ENCODE measurements at regions not wholly inside any gene's neighbourhood (a gene's known extent, or its start where the extent isn't known, plus 50 kb on each side); places are given as distances from the start of the nearest gene placed in this dataset.
"Not testable (repeated sequence)": the region's sequence is repeated elsewhere in the genome, so short reads cannot be mapped to it uniquely, and the experiment has no call there.

DNA sequence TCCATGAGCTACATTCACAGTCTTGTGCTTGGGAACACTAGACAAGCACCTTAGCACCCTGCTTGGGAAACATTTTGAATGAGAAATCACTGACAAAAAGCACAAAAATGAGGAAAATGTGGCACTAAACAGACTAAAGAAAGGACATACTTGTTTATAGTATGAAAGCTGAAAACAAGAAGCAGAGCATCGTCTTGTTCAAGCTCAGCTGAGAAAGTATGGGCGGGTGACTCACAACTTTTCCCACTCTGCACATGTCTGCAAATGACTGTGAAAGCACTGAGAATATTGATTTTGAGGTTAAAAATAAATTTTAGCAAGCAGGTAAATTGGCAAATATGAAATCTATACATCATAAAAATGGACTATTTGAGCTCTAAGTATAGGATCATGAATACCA, 725.3 kb downstream of the COL12A1 start:
- Mint-ChIP-seq H3K36me3 (no peaks in the 10 kb centered on the region), H3K4me1 (ENCODE audit: unreplicated experiment) (no peaks in the 10 kb centered on the region), H3K4me3 (no peak overlapping the region), H3K27ac (no peak overlapping the region), H3K27me3 (no peaks in the 10 kb centered on the region), H3K9me3 (no peaks in the 10 kb centered on the region)
- TF ChIP-seq, protein P1, sequence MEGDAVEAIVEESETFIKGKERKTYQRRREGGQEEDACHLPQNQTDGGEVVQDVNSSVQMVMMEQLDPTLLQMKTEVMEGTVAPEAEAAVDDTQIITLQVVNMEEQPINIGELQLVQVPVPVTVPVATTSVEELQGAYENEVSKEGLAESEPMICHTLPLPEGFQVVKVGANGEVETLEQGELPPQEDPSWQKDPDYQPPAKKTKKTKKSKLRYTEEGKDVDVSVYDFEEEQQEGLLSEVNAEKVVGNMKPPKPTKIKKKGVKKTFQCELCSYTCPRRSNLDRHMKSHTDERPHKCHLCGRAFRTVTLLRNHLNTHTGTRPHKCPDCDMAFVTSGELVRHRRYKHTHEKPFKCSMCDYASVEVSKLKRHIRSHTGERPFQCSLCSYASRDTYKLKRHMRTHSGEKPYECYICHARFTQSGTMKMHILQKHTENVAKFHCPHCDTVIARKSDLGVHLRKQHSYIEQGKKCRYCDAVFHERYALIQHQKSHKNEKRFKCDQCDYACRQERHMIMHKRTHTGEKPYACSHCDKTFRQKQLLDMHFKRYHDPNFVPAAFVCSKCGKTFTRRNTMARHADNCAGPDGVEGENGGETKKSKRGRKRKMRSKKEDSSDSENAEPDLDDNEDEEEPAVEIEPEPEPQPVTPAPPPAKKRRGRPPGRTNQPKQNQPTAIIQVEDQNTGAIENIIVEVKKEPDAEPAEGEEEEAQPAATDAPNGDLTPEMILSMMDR (conservative IDR thresholded peaks at IDR 0.05), result no peak
- no peak for DNase-seq (ENCODE audit: extremely low spot score, unreplicated experiment)

DNA sequence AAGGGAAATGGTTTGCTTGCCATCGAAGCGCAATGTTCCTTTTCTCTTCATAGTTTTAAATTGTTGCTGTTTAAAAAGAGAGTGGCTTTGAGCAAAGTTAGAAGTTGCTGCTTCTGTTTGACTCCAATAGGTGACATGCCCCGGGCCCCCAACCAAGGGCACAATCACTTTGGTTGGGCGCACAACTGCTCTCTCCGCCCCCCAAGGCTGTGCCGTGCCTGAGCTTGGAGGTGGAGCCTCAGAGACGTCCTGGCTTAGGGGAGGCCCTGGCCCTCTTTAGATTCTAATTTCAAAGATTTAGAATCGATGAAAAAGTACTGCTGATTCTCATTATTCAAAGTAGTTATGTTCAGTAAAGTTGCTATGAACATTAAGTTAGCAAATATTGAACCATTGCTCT, 725.9 kb downstream of the COL12A1 start:
- DNase-seq (ENCODE audit: extremely low spot score, unreplicated experiment), result no peak
- Mint-ChIP-seq H3K4me3 (no peak overlapping the region), H3K9me3 (no peaks in the 10 kb centered on the region), H3K27ac (no peak overlapping the region), H3K27me3 (no peaks in the 10 kb centered on the region), H3K36me3 (no peaks in the 10 kb centered on the region), H3K4me1 (ENCODE audit: unreplicated experiment) (no peaks in the 10 kb centered on the region)
- TF ChIP-seq, protein P1 (conservative IDR thresholded peaks at IDR 0.05), result no peak

DNA sequence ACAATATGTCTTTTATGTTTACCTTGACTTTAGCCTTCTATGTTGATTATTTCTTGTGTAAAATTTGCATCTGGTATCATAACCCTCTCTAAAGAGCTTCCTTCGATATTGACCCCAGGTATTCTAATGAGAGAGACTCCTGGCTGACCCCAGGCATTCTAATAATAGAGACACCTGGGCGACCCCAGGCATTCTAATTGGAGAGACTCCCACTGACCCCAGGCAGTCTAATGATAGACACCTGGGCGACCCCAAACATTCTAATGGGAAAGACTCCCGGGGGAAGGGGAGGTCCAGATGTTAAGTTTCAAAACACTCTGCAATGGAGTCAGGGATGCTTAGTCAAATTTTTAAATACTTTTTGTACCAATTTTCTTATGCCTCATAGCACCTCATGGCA, 726.4 kb downstream of the COL12A1 start:
- H3K36me3 Mint-ChIP-seq, result no peaks in the 10 kb centered on the region
- no peak overlapping the region for H3K27ac Mint-ChIP-seq
- H3K9me3 Mint-ChIP-seq, result no peaks in the 10 kb centered on the region
- H3K27me3 Mint-ChIP-seq, result no peaks in the 10 kb centered on the region
- TF ChIP-seq, protein P1 (conservative IDR thresholded peaks at IDR 0.05), result no peak
- H3K4me3 Mint-ChIP-seq, result no peak overlapping the region
- no peak for DNase-seq (ENCODE audit: extremely low spot score, unreplicated experiment)
- no peaks in the 10 kb centered on the region for H3K4me1 Mint-ChIP-seq (ENCODE audit: unreplicated experiment)

DNA sequence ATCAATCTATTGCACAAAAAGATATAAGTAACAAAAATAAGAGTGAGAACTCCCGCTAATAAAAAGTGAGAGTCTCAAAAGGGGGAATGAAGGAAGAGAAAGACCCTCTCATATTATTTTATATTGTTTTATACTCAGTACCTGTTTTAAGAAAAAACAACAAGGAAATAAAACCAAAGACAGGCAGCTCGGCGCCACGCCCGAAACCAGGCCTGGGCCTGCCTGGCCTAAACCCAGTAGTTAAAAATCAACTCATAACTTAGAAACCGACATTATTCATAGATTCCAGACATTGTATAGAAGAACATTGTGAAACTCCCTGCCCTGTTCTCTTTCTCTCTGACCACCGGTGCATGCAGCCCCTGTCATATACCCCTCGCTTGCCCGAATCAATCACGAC, 731.8 kb downstream of the COL12A1 start:
- H3K36me3 Mint-ChIP-seq; H3K9me3 Mint-ChIP-seq; H3K4me3 Mint-ChIP-seq; H3K4me1 Mint-ChIP-seq (ENCODE audit: unreplicated experiment); DNase-seq (ENCODE audit: extremely low spot score, unreplicated experiment); H3K27me3 Mint-ChIP-seq; H3K27ac Mint-ChIP-seq: not testable (repeated sequence)

DNA sequence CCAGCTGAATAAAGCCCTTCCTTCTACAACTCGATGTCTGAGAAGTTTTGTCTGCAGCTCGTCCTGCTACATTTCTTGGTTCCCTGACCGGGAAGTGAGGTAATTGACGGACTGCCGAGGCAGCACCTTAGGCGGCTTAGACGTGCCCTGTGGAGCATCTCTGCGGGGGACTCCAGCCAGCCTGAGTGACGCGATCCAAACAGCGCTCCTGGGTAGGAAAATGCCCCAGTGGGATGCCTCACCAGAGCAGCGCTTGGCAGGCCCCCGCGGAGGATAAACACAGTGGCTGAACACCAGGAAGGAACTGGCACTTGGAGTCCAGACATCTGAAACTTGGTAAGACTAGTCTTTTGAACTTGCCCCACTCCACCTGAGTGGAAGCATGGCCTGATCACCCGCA, 737.3 kb downstream of the COL12A1 start:
- not testable (repeated sequence) for H3K4me1 Mint-ChIP-seq (ENCODE audit: unreplicated experiment); H3K36me3 Mint-ChIP-seq; H3K9me3 Mint-ChIP-seq; H3K27me3 Mint-ChIP-seq; DNase-seq (ENCODE audit: extremely low spot score, unreplicated experiment); H3K4me3 Mint-ChIP-seq; H3K27ac Mint-ChIP-seq

DNA sequence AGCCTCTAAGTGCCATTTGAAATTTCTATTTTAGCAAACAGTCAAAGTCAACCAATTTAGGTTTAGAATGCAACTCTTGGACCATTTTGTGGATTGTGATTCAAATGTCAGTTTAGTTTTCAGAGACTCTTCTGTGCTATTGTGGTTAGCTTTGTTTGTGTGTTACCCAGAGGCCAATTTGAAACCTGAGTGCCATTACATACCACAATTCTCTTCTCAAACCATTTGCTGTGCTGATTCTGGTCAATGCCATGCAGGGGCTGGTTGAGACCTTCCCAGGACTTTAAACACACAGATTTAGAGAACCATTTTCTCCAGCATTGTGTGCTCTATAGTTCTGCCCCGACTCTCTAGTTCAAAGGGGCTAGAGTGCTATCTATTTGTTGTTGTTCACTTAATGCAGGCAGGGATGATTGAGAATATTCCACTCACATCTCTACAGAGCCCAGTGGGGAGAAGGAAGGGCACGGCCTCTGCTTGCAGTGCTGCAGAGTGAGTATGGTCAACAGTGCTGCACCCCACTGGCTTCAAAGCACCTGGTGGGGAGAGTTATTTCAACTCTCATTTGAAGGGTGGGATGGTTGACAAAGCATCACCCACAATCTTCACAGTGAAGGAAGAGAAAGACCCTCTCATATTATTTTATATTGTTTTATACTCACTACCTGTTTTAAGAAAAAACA, 738.2 kb downstream of the COL12A1 start:
- no peaks in the 10 kb centered on the region for H3K36me3 Mint-ChIP-seq
- H3K27ac Mint-ChIP-seq, result no peak overlapping the region
- H3K4me1 Mint-ChIP-seq (ENCODE audit: unreplicated experiment), result no peaks in the 10 kb centered on the region
- no peak overlapping the region for H3K4me3 Mint-ChIP-seq
- H3K27me3 Mint-ChIP-seq, result no peaks in the 10 kb centered on the region
- TF ChIP-seq, protein P1 (conservative IDR thresholded peaks at IDR 0.05), result no peak
- peaks cover 5% of the 10 kb centered on the region for H3K9me3 Mint-ChIP-seq
- DNase-seq (ENCODE audit: extremely low spot score, unreplicated experiment), result no peak

DNA sequence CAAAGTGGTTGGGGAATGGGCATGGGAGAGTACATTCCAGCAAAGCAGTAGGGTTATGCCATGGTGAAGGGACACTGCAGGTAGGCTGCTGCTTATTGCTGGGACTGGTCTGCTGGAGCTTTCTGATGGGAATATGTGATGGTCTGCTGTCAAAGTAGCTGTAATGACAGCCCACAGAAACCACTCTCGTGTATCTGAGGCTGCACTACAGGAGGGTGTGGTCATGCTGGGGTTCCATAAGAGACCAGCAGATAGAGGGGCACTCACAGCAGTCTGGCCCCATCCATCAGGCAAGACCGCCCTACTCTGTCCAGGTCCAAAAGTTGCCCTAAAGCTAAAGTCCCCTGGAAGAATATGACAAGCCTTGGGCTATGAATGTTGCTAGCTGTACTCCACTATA, 739.3 kb downstream of the COL12A1 start:
- Mint-ChIP-seq H3K4me3 (no peak overlapping the region), H3K36me3 (no peaks in the 10 kb centered on the region), H3K4me1 (ENCODE audit: unreplicated experiment) (no peaks in the 10 kb centered on the region), H3K27ac (no peak overlapping the region), H3K27me3 (peaks cover 3% of the 10 kb centered on the region), H3K9me3 (peaks cover 8% of the 10 kb centered on the region)
- TF ChIP-seq, protein P1 (conservative IDR thresholded peaks at IDR 0.05), result no peak
- no peak for DNase-seq (ENCODE audit: extremely low spot score, unreplicated experiment)

All from type B pancreatic cell (in vitro differentiated cells).